ENCODE measurements at regions not wholly inside any gene's neighbourhood (a gene's known extent, or its start where the extent isn't known, plus 50 kb on each side); places are given as distances from the start of the nearest gene placed in this dataset.

- no peak for TF ChIP-seq ZNF274 (IDR thresholded peaks at IDR 0.05; ENCODE audit: low read depth, low read length)
- TF ChIP-seq YY1 (IDR thresholded peaks at IDR 0.05; ENCODE audit: insufficient read depth, insufficient read length), result no peak
These were observed 122.8 kb downstream of the SLC41A2 start for GRCh38 chr12:104835317-104835716.

Measured in NT2/D1 (cell line).